ENCODE measurements at regions not wholly inside any gene's neighbourhood (a gene's known extent, or its start where the extent isn't known, plus 50 kb on each side); places are given as distances from the start of the nearest gene placed in this dataset.

- no peaks in the 10 kb centered on the region for H3K36me3 ChIP-seq (ENCODE audit: control insufficient read depth, insufficient read depth, low read length)
- no peak overlapping the region for H3K27ac ChIP-seq (ENCODE audit: low read depth, low read length)
- H3K9me3 ChIP-seq (ENCODE audit: control insufficient read depth, insufficient read depth, low read depth, low read length) = no peaks in the 10 kb centered on the region
- H3K4me1 ChIP-seq (ENCODE audit: control insufficient read depth, insufficient read depth, low read length) = no peaks in the 10 kb centered on the region
- H3K9ac ChIP-seq (ENCODE audit: low read length) = no peak overlapping the region
- no peak overlapping the region for H3K4me3 ChIP-seq (ENCODE audit: low read depth, low read length)
- no peaks in the 10 kb centered on the region for H3K27me3 ChIP-seq (ENCODE audit: control insufficient read depth, insufficient read depth, low read length)
Measured at GRCh38 chr12:59185295-59185694, 265.0 kb upstream of the LRIG3 start.

- Histone ChIP-seq H3K4me3 (ENCODE audit: low read depth, low read length) (no peak overlapping the region), H3K4me1 (ENCODE audit: control insufficient read depth, insufficient read depth, low read length) (no peaks in the 10 kb centered on the region)
Measured at GRCh38 chr12:59182658-59183455, 262.6 kb upstream of the LRIG3 start.

GRCh38 chr12:59182191-59182590 is 261.9 kb upstream of the LRIG3 start:
- H3K4me1 ChIP-seq (ENCODE audit: control insufficient read depth, insufficient read depth, low read length) = no peaks in the 10 kb centered on the region
- H3K4me3 ChIP-seq (ENCODE audit: low read depth, low read length) = no peak overlapping the region
- H3K27me3 ChIP-seq (ENCODE audit: control insufficient read depth, insufficient read depth, low read length) = no peaks in the 10 kb centered on the region
- no peak overlapping the region for H3K27ac ChIP-seq (ENCODE audit: low read depth, low read length)
- no peaks in the 10 kb centered on the region for H3K9me3 ChIP-seq (ENCODE audit: control insufficient read depth, insufficient read depth, low read depth, low read length)
- H3K9ac ChIP-seq (ENCODE audit: low read length) = no peak overlapping the region
- no peaks in the 10 kb centered on the region for H3K36me3 ChIP-seq (ENCODE audit: control insufficient read depth, insufficient read depth, low read length)

More at GRCh38 chr12:59182658-59183455, 262.6 kb upstream of the LRIG3 start:
- no peak overlapping the region for H3K9ac ChIP-seq (ENCODE audit: low read length)
- H3K27ac ChIP-seq (ENCODE audit: low read depth, low read length) = no peak overlapping the region
- no peaks in the 10 kb centered on the region for H3K36me3 ChIP-seq (ENCODE audit: control insufficient read depth, insufficient read depth, low read length)
- H3K9me3 ChIP-seq (ENCODE audit: control insufficient read depth, insufficient read depth, low read depth, low read length) = no peaks in the 10 kb centered on the region
- no peaks in the 10 kb centered on the region for H3K27me3 ChIP-seq (ENCODE audit: control insufficient read depth, insufficient read depth, low read length)

- H3K4me1 ChIP-seq (ENCODE audit: control insufficient read depth, insufficient read depth, low read length) = no peaks in the 10 kb centered on the region
Measured at GRCh38 chr12:59181196-59181777, 261.0 kb upstream of the LRIG3 start.

GRCh38 chr12:59179231-59179630 is 258.9 kb upstream of the LRIG3 start:
- peaks cover 9% of the 10 kb centered on the region; the same call in 1 of the 2 replicates for H3K9me3 ChIP-seq (ENCODE audit: control insufficient read depth, insufficient read depth, low read depth, low read length)
- no peaks in the 10 kb centered on the region for H3K4me1 ChIP-seq (ENCODE audit: control insufficient read depth, insufficient read depth, low read length)
- H3K36me3 ChIP-seq (ENCODE audit: control insufficient read depth, insufficient read depth, low read length) = no peaks in the 10 kb centered on the region
- no peaks in the 10 kb centered on the region for H3K27me3 ChIP-seq (ENCODE audit: control insufficient read depth, insufficient read depth, low read length)
- H3K4me3 ChIP-seq (ENCODE audit: low read depth, low read length) = no peak overlapping the region
- H3K27ac ChIP-seq (ENCODE audit: low read depth, low read length) = no peak overlapping the region
- H3K9ac ChIP-seq (ENCODE audit: low read length) = no peak overlapping the region

More at GRCh38 chr12:59181196-59181777, 261.0 kb upstream of the LRIG3 start:
- Histone ChIP-seq H3K9me3 (ENCODE audit: control insufficient read depth, insufficient read depth, low read depth, low read length) (peaks cover 7% of the 10 kb centered on the region; the same call in 1 of the 2 replicates), H3K36me3 (ENCODE audit: control insufficient read depth, insufficient read depth, low read length) (no peaks in the 10 kb centered on the region), H3K4me3 (ENCODE audit: low read depth, low read length) (no peak overlapping the region), H3K27ac (ENCODE audit: low read depth, low read length) (no peak overlapping the region), H3K27me3 (ENCODE audit: control insufficient read depth, insufficient read depth, low read length) (no peaks in the 10 kb centered on the region), H3K9ac (ENCODE audit: low read length) (no peak overlapping the region)

- H3K27me3 ChIP-seq (ENCODE audit: control insufficient read depth, insufficient read depth, low read length) = no peaks in the 10 kb centered on the region
- no peak overlapping the region for H3K27ac ChIP-seq (ENCODE audit: low read depth, low read length)
- H3K9me3 ChIP-seq (ENCODE audit: control insufficient read depth, insufficient read depth, low read depth, low read length) = peaks cover 9% of the 10 kb centered on the region; the same call in 1 of the 2 replicates
- H3K4me3 ChIP-seq (ENCODE audit: low read depth, low read length) = no peak overlapping the region
- H3K4me1 ChIP-seq (ENCODE audit: control insufficient read depth, insufficient read depth, low read length) = no peaks in the 10 kb centered on the region
- no peaks in the 10 kb centered on the region for H3K36me3 ChIP-seq (ENCODE audit: control insufficient read depth, insufficient read depth, low read length)
- no peak overlapping the region for H3K9ac ChIP-seq (ENCODE audit: low read length)
Measured at GRCh38 chr12:59173695-59174094, 253.4 kb upstream of the LRIG3 start.

GRCh38 chr12:59168647-59169046 is 248.3 kb upstream of the LRIG3 start:
- no peaks in the 10 kb centered on the region for H3K36me3 ChIP-seq (ENCODE audit: control insufficient read depth, insufficient read depth, low read length)
- no peaks in the 10 kb centered on the region for H3K4me1 ChIP-seq (ENCODE audit: control insufficient read depth, insufficient read depth, low read length)
- no peak overlapping the region for H3K4me3 ChIP-seq (ENCODE audit: low read depth, low read length)
- H3K9me3 ChIP-seq (ENCODE audit: control insufficient read depth, insufficient read depth, low read depth, low read length) = no peaks in the 10 kb centered on the region
- no peaks in the 10 kb centered on the region for H3K27me3 ChIP-seq (ENCODE audit: control insufficient read depth, insufficient read depth, low read length)
- no peak overlapping the region for H3K9ac ChIP-seq (ENCODE audit: low read length)
- H3K27ac ChIP-seq (ENCODE audit: low read depth, low read length) = no peak overlapping the region

GRCh38 chr12:59166457-59166856 is 246.2 kb upstream of the LRIG3 start:
- no peaks in the 10 kb centered on the region for H3K4me1 ChIP-seq (ENCODE audit: control insufficient read depth, insufficient read depth, low read length)
- H3K9me3 ChIP-seq (ENCODE audit: control insufficient read depth, insufficient read depth, low read depth, low read length) = no peaks in the 10 kb centered on the region
- H3K36me3 ChIP-seq (ENCODE audit: control insufficient read depth, insufficient read depth, low read length) = no peaks in the 10 kb centered on the region
- H3K27ac ChIP-seq (ENCODE audit: low read depth, low read length) = no peak overlapping the region
- no peak overlapping the region for H3K4me3 ChIP-seq (ENCODE audit: low read depth, low read length)
- H3K9ac ChIP-seq (ENCODE audit: low read length) = no peak overlapping the region
- H3K27me3 ChIP-seq (ENCODE audit: control insufficient read depth, insufficient read depth, low read length) = no peaks in the 10 kb centered on the region

- Histone ChIP-seq H3K27me3 (ENCODE audit: control insufficient read depth, insufficient read depth, low read length) (no peaks in the 10 kb centered on the region), H3K36me3 (ENCODE audit: control insufficient read depth, insufficient read depth, low read length) (no peaks in the 10 kb centered on the region), H3K9me3 (ENCODE audit: control insufficient read depth, insufficient read depth, low read depth, low read length) (no peaks in the 10 kb centered on the region), H3K9ac (ENCODE audit: low read length) (no peak overlapping the region), H3K4me3 (ENCODE audit: low read depth, low read length) (no peak overlapping the region), H3K27ac (ENCODE audit: low read depth, low read length) (no peak overlapping the region), H3K4me1 (ENCODE audit: control insufficient read depth, insufficient read depth, low read length) (no peaks in the 10 kb centered on the region)
Measured at GRCh38 chr12:59164991-59165718, 244.9 kb upstream of the LRIG3 start.

GRCh38 chr12:59164226-59164625 is 243.9 kb upstream of the LRIG3 start:
- no peak overlapping the region for H3K27ac ChIP-seq (ENCODE audit: low read depth, low read length)
- no peak overlapping the region for H3K4me3 ChIP-seq (ENCODE audit: low read depth, low read length)
- H3K36me3 ChIP-seq (ENCODE audit: control insufficient read depth, insufficient read depth, low read length) = no peaks in the 10 kb centered on the region
- no peaks in the 10 kb centered on the region for H3K27me3 ChIP-seq (ENCODE audit: control insufficient read depth, insufficient read depth, low read length)
- no peaks in the 10 kb centered on the region for H3K9me3 ChIP-seq (ENCODE audit: control insufficient read depth, insufficient read depth, low read depth, low read length)
- H3K4me1 ChIP-seq (ENCODE audit: control insufficient read depth, insufficient read depth, low read length) = no peaks in the 10 kb centered on the region
- no peak overlapping the region for H3K9ac ChIP-seq (ENCODE audit: low read length)

GRCh38 chr12:59158681-59159080 is 238.4 kb upstream of the LRIG3 start:
- Histone ChIP-seq H3K9me3 (ENCODE audit: control insufficient read depth, insufficient read depth, low read depth, low read length) (peaks cover 2% of the 10 kb centered on the region; the same call in 1 of the 2 replicates), H3K27ac (ENCODE audit: low read depth, low read length) (no peak overlapping the region), H3K4me1 (ENCODE audit: control insufficient read depth, insufficient read depth, low read length) (no peaks in the 10 kb centered on the region), H3K27me3 (ENCODE audit: control insufficient read depth, insufficient read depth, low read length) (no peaks in the 10 kb centered on the region), H3K4me3 (ENCODE audit: low read depth, low read length) (no peak overlapping the region), H3K9ac (ENCODE audit: low read length) (no peak overlapping the region), H3K36me3 (ENCODE audit: control insufficient read depth, insufficient read depth, low read length) (no peaks in the 10 kb centered on the region)
